HL-60 (cell line): ENCODE measurements at regions not wholly inside any gene's neighbourhood (a gene's known extent, or its start where the extent isn't known, plus 50 kb on each side); places are given as distances from the start of the nearest gene placed in this dataset.

ENCODE experiments used
- DNase-seq, 2 experiments: peaks; one replicate each; pipeline ENCODE4 v3.0.0-alpha.2; 2010 to 2020; ENCODE audit warnings: low read depth in 1 of 2, low spot score in 1 of 2
- H3K27ac ChIP-seq: fragments of 250-450 bp; sonication (Bioruptor Pico); replicated peaks from 2 replicates; pipeline ENCODE4 v1.5.1; 2020; ENCODE audit warnings: mild to moderate bottlenecking, moderate library complexity
- H3K27me3 ChIP-seq: fragments of 250-450 bp; sonication (Bioruptor Pico); 2 replicates; pipeline ENCODE4 v1.5.1; 2021; ENCODE audit warnings: mild to moderate bottlenecking, moderate library complexity; ENCODE audit not compliant: insufficient read depth, poor library complexity, severe bottlenecking
- H3K4me3 ChIP-seq: replicated peaks from 2 replicates; pipeline ENCODE4 v1.5.1; 2011; ENCODE audit warnings: mild to moderate bottlenecking, control low read depth, low read length; ENCODE audit not compliant: insufficient read depth
- GABPA ChIP-seq: IDR thresholded peaks from 2 replicates; pipeline ENCODE4 v1.6.1; 2012; ENCODE audit warnings: low read depth
- POLR2AphosphoS5 ChIP-seq: IDR thresholded peaks from 2 replicates; pipeline ENCODE4 v1.6.1; 2012; ENCODE audit warnings: low read depth
- SPI1 ChIP-seq: IDR thresholded peaks from 2 replicates; pipeline ENCODE4 v1.6.1; 2012; ENCODE audit warnings: low read depth, mild to moderate bottlenecking, borderline replicate concordance
- TF ChIP-seq, protein P1 (sequence below): IDR thresholded peaks from 2 replicates; pipeline ENCODE4 v1.6.1; 2012; ENCODE audit warnings: low read depth; ENCODE audit not compliant: insufficient replicate concordance
- TF ChIP-seq, protein P2 (sequence below): IDR thresholded peaks from one replicate; pipeline ENCODE4 v1.5.1; 2011; ENCODE audit warnings: low read length, control low read depth, inconsistent platforms; ENCODE audit not compliant: insufficient read depth

DNA sequence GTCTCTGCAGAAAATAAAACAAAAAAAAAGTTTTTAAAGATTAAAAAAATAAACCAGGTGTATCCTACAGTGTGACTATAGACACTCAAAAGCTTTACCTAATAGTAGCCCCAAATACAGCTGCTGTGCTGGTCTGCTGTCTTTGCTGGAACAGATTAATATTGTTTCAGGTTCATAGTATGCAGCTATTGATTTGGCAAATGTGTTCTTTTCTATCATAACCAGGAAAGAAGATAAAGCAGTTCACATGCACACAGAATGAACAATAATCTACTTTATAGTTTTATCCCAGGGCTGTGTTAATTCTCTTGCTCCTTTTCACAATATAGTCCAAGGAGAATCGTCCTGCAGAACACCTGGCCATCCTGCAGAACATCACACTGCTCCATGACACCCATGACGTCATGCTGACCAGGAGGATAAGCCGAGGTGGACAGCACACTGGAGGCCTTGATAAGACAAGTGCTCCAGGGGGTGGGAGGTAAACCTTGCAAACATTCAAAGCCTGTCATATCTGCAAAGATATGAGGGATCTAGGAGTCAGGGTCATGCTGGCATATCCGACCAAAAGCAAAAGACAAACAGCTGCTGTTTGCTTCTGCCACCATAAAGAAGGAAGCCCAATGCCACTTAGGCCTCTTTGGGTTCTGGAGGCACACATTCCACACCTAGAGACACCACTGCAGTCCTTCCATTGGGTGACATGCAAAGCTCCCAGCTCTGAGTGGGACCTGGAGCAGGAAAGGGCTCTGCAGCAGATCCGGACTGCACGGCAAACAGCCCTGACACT lies 86.1 kb upstream of the SLC2A1 start:
- no peak for DNase-seq
- TF ChIP-seq, protein P1, sequence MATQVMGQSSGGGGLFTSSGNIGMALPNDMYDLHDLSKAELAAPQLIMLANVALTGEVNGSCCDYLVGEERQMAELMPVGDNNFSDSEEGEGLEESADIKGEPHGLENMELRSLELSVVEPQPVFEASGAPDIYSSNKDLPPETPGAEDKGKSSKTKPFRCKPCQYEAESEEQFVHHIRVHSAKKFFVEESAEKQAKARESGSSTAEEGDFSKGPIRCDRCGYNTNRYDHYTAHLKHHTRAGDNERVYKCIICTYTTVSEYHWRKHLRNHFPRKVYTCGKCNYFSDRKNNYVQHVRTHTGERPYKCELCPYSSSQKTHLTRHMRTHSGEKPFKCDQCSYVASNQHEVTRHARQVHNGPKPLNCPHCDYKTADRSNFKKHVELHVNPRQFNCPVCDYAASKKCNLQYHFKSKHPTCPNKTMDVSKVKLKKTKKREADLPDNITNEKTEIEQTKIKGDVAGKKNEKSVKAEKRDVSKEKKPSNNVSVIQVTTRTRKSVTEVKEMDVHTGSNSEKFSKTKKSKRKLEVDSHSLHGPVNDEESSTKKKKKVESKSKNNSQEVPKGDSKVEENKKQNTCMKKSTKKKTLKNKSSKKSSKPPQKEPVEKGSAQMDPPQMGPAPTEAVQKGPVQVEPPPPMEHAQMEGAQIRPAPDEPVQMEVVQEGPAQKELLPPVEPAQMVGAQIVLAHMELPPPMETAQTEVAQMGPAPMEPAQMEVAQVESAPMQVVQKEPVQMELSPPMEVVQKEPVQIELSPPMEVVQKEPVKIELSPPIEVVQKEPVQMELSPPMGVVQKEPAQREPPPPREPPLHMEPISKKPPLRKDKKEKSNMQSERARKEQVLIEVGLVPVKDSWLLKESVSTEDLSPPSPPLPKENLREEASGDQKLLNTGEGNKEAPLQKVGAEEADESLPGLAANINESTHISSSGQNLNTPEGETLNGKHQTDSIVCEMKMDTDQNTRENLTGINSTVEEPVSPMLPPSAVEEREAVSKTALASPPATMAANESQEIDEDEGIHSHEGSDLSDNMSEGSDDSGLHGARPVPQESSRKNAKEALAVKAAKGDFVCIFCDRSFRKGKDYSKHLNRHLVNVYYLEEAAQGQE: no peak
- TF ChIP-seq SPI1 (no peak), GABPA (no peak), POLR2AphosphoS5 (no peak)
- TF ChIP-seq, protein P2, sequence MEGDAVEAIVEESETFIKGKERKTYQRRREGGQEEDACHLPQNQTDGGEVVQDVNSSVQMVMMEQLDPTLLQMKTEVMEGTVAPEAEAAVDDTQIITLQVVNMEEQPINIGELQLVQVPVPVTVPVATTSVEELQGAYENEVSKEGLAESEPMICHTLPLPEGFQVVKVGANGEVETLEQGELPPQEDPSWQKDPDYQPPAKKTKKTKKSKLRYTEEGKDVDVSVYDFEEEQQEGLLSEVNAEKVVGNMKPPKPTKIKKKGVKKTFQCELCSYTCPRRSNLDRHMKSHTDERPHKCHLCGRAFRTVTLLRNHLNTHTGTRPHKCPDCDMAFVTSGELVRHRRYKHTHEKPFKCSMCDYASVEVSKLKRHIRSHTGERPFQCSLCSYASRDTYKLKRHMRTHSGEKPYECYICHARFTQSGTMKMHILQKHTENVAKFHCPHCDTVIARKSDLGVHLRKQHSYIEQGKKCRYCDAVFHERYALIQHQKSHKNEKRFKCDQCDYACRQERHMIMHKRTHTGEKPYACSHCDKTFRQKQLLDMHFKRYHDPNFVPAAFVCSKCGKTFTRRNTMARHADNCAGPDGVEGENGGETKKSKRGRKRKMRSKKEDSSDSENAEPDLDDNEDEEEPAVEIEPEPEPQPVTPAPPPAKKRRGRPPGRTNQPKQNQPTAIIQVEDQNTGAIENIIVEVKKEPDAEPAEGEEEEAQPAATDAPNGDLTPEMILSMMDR: no peak
- Histone ChIP-seq H3K27ac (no peak overlapping the region), H3K4me3 (no peak overlapping the region), H3K27me3 (no peaks in the 10 kb centered on the region)

DNA sequence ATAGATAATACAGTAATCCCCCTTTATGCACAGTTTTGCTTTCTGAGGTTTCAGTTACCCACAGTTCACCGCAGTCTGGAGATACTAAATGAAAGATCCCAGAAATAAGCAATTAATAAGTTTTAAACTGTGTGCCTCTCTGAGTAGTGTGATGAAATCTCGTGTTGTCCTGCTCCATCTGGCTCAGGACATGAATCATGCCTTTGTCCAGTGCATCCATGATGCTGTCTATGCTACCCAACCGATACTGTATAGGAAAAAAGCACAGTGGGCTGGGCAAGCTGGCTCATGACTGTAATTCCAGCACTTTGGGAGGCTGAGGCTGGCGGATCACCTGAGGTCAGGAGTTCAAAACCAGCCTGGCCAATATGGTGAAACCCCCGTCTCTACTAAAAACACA lies 85.0 kb upstream of the SLC2A1 start:
- TF ChIP-seq, protein P1: no peak
- no peak for TF ChIP-seq SPI1
- no peak for TF ChIP-seq POLR2AphosphoS5
- TF ChIP-seq GABPA: no peak
- TF ChIP-seq, protein P2: no peak
- H3K27ac ChIP-seq: no peak overlapping the region
- no peak for DNase-seq

DNA sequence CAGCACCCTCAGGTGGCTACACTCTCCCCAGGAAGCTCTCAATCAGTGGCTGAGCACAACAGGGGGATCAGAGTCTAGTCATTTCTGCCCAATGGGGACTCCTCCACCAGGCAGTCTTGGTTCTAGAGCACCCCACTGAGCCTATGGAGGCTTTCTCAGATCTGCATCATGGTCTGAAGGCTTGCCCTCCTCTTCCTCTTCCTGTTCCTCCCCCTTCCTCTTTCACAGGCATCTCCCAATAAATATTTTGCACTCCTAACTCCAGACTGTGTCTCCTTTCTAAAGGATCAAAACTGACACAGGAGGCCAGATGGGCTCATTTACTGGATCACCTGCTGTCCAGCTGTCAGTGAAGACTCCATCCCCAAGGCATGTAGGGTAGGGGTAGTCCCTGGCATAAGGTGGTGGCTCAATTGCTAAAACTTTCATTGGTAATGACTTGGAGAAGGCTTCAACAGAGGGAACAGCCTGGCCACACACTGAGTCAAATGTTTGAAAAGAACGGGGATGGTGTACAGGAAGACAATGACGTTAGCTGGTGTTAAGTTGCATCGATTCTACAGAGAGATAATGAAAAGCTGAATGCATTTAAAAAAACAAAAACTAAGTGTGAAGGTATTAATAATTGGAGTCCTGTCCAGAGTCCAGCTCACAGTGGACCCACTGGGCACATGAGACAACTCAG lies 84.2 kb upstream of the SLC2A1 start:
- Histone ChIP-seq H3K4me3 (no peak overlapping the region), H3K27ac (no peak overlapping the region), H3K27me3 (no peaks in the 10 kb centered on the region)
- no peak for DNase-seq
- TF ChIP-seq GABPA (0 out of 2 replicates have a peak, but pooled peaks have one; percentile 24), SPI1 (peak; percentile 59; the same call in 1 of the 2 replicates), POLR2AphosphoS5 (no peak)

More for the DNA sequence above, 85.0 kb upstream of the SLC2A1 start:
- no peaks in the 10 kb centered on the region for H3K27me3 ChIP-seq
- H3K4me3 ChIP-seq: no peak overlapping the region

DNA sequence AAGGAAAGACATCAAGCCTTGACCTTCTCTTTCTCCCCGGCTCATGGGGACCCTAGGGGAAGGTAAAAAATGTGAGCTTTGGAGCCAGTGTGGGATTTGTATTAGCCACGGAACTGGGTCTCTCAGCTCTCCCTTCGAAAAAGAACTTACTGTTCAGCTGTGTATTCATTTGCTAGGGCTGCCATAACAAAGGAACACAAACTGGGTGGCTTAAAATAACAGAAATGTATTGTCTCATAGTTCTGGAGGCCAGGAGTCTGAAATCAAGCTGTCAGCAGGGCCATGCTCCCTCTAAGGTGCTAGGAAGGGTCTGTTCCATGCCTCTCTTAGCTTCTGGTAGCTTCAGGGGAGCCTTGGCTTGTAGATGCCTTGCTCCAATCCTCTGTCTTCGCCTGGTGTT lies 83.5 kb upstream of the SLC2A1 start:
- H3K27ac ChIP-seq: no peak overlapping the region
- TF ChIP-seq GABPA (no peak), SPI1 (no peak), POLR2AphosphoS5 (no peak)
- TF ChIP-seq, protein P1: no peak
- TF ChIP-seq, protein P2: no peak

More for the DNA sequence above, 83.5 kb upstream of the SLC2A1 start:
- Histone ChIP-seq H3K27me3 (no peaks in the 10 kb centered on the region), H3K4me3 (no peak overlapping the region)
- no peak for DNase-seq
